SK-N-SH (cell line): ENCODE measurements at regions not wholly inside any gene's neighbourhood (a gene's known extent, or its start where the extent isn't known, plus 50 kb on each side); places are given as distances from the start of the nearest gene placed in this dataset.

Experiments
- CTCF ChIA-PET: fragments of 300-600, 350-600 bp; formaldehyde crosslinking; extraction: SDS; loops from one replicate; lab custom pipeline; 2021; lab: Yijun Ruan, JAX
- POLR2A ChIA-PET: fragments of 350-600 bp; sonication (Branson Sonifier 250); formaldehyde crosslinking; extraction: SDS; loops from one replicate; lab custom pipeline; 2020; ENCODE audit warnings: antibody characterized with exemption, inconsistent platforms; lab: Yijun Ruan, JAX
- DNase-seq: peaks from one replicate; pipeline ENCODE4 v3.0.0; 2012
- H2AFZ ChIP-seq: fragments of 200-600 bp; sonication (generic); 2 replicates; pipeline ENCODE4 v1.8.1; 2016; ENCODE audit warnings: antibody characterized with exemption, mild to moderate bottlenecking, low read depth
- H3F3A ChIP-seq: fragments of 200-600 bp; sonication (generic); replicated peaks from 2 replicates; pipeline ENCODE3; 2016; ENCODE audit warnings: antibody characterized with exemption, mild to moderate bottlenecking; ENCODE audit not compliant: insufficient read depth
- H3K27ac ChIP-seq, 2 experiments: fragments of 200-500 bp in 1 of 2; fragments of 200-600 bp in 1 of 2; sonication (Bioruptor generic) in 1 of 2; sonication (generic), shearing (Covaris generic) in 1 of 2; 2 replicates each; pipeline versions ENCODE4 v1.5.1 to v1.6.1; 2014 to 2016; ENCODE audit warnings: low read depth in 2 of 2, inconsistent platforms in 1 of 2, low read length in 1 of 2, mild to moderate bottlenecking in 1 of 2, mixed read lengths in 1 of 2
- H3K27me3 ChIP-seq: fragments of 200-600 bp; sonication (generic), shearing (Covaris generic); 2 replicates; pipeline ENCODE4 v1.6.1; 2016; ENCODE audit warnings: mixed run types; ENCODE audit not compliant: insufficient read depth
- H3K36me3 ChIP-seq, 2 experiments: fragments of 200-500 bp in 1 of 2; fragments of 200-600 bp in 1 of 2; sonication (Bioruptor generic) in 1 of 2; sonication (generic) in 1 of 2; replicated peaks in 1 of 2; 2 replicates each; pipeline versions ENCODE3 to v1.5.1; 2014 to 2016; ENCODE audit warnings: low read length in 1 of 2, mild to moderate bottlenecking in 1 of 2; ENCODE audit not compliant: insufficient read depth in 2 of 2, control insufficient read depth in 1 of 2
- H3K4me1 ChIP-seq, 2 experiments: fragments of 200-500 bp in 1 of 2; fragments of 200-600 bp in 1 of 2; sonication (Bioruptor generic) in 1 of 2; sonication (generic), shearing (Covaris generic) in 1 of 2; 2 replicates each; pipeline versions ENCODE4 v1.5.1 to v1.6.1; 2014 to 2016; ENCODE audit warnings: low read depth in 1 of 2, low read length in 1 of 2, mixed run types in 1 of 2; ENCODE audit not compliant: insufficient read depth in 2 of 2, control insufficient read depth in 1 of 2
- H3K4me2 ChIP-seq: fragments of 200-600 bp; sonication (generic), shearing (Covaris generic); 2 replicates; pipeline ENCODE4 v1.6.1; 2017; ENCODE audit warnings: mixed run types
- H3K4me3 ChIP-seq, 2 experiments: fragments of 200-500 bp in 1 of 2; fragments of 200-600 bp in 1 of 2; sonication (Bioruptor generic) in 1 of 2; sonication (generic), shearing (Covaris generic) in 1 of 2; 2 replicates each; pipeline versions ENCODE4 v1.5.1 to v1.8.1; 2014 to 2016; ENCODE audit warnings: low read depth in 2 of 2, inconsistent platforms in 1 of 2, low read length in 1 of 2, mild to moderate bottlenecking in 1 of 2, mixed read lengths in 1 of 2, moderate library complexity in 1 of 2
- H3K79me2 ChIP-seq: fragments of 200-600 bp; sonication (generic); 2 replicates; pipeline ENCODE4 v1.8.1; 2017; ENCODE audit warnings: mild to moderate bottlenecking; ENCODE audit not compliant: insufficient read depth
- H3K9ac ChIP-seq: fragments of 200-600 bp; sonication (generic); 2 replicates; pipeline ENCODE4 v1.6.1; 2017; ENCODE audit warnings: mixed run types
- H3K9me2 ChIP-seq: fragments of 200-600 bp; sonication (generic); 2 replicates; pipeline ENCODE4 v1.6.1; 2017; ENCODE audit warnings: mixed run types
- H3K9me3 ChIP-seq: fragments of 200-600 bp; sonication (generic); 2 replicates; pipeline ENCODE4 v1.6.1; 2017; ENCODE audit warnings: mixed run types, mild to moderate bottlenecking, moderate library complexity
- H4K20me1 ChIP-seq: fragments of 200-600 bp; sonication (generic); 2 replicates; pipeline ENCODE4 v1.6.1; 2017; ENCODE audit warnings: mild to moderate bottlenecking, mixed run types; ENCODE audit not compliant: insufficient read depth
- CHD2 ChIP-seq: fragments of 150-350 bp; IDR thresholded peaks from 2 replicates; pipeline ENCODE4 v1.6.1; 2018; ENCODE audit warnings: low read length; ENCODE audit not compliant: partially characterized antibody
- CTCF ChIP-seq: fragments of 200-600 bp; sonication (generic); IDR thresholded peaks from 2 replicates; pipeline ENCODE4 v1.6.1; 2017; ENCODE audit warnings: antibody characterized with exemption, mild to moderate bottlenecking, moderate library complexity
- ELF1 ChIP-seq: IDR thresholded peaks from 2 replicates; pipeline ENCODE4 v1.4.0; 2012
- FOXJ3 ChIP-seq: sonication (generic); formaldehyde crosslinking; IDR thresholded peaks from 2 replicates; pipeline ENCODE4 v1.5.1; 2020; ENCODE audit warnings: mild to moderate bottlenecking, missing genetic modification reagents
- GATA2 ChIP-seq: sonication (generic); formaldehyde crosslinking; IDR thresholded peaks from 2 replicates; pipeline ENCODE4 v1.5.0; 2020; ENCODE audit warnings: mild to moderate bottlenecking, missing genetic modification reagents
- JUND ChIP-seq: IDR thresholded peaks from 2 replicates; pipeline ENCODE4 v1.4.0; 2012
- MAX ChIP-seq: IDR thresholded peaks from 2 replicates; pipeline ENCODE4 v1.4.0; 2012; ENCODE audit warnings: low read depth
- NFIC ChIP-seq: IDR thresholded peaks from 2 replicates; pipeline ENCODE4 v1.4.0; 2012; ENCODE audit warnings: borderline replicate concordance
- POLR2AphosphoS5 ChIP-seq: IDR thresholded peaks from 2 replicates; pipeline ENCODE4 v1.6.1; 2012; ENCODE audit warnings: low read depth, low read length
- RAD21 ChIP-seq: IDR thresholded peaks from 2 replicates; pipeline ENCODE4 v1.6.1; 2012; ENCODE audit warnings: mild to moderate bottlenecking, low read length
- SIN3A ChIP-seq: IDR thresholded peaks from 2 replicates; pipeline ENCODE4 v1.6.1; 2012; ENCODE audit warnings: low read depth, mild to moderate bottlenecking, low read length, moderate library complexity, borderline replicate concordance
- TAF1 ChIP-seq: IDR thresholded peaks from 2 replicates; pipeline ENCODE4 v1.6.1; 2012; ENCODE audit warnings: low read depth, mild to moderate bottlenecking, low read length, moderate library complexity, borderline replicate concordance
- TCF12 ChIP-seq: IDR thresholded peaks from 2 replicates; pipeline ENCODE4 v1.4.0; 2012
- TEAD4 ChIP-seq: IDR thresholded peaks from 2 replicates; pipeline ENCODE4 v1.4.0; 2012; ENCODE audit warnings: mild to moderate bottlenecking, borderline replicate concordance; ENCODE audit not compliant: insufficient read depth
- YY1 ChIP-seq: IDR thresholded peaks from 2 replicates; pipeline ENCODE4 v1.4.0; 2012; ENCODE audit warnings: low read depth, mild to moderate bottlenecking
- ZBTB33 ChIP-seq: IDR thresholded peaks from 2 replicates; pipeline ENCODE4 v1.4.0; 2012; ENCODE audit warnings: low read depth, borderline replicate concordance
- WGBS: methylation state at CpG from one replicate; pipeline ENCODE4 v1.1.6; 2017; ENCODE audit warnings: low lambda C conversion rate; 5-methylcytosine and 5-hydroxymethylcytosine counted together
- TF ChIP-seq, protein P1 (sequence below): fragments of 150-350 bp; IDR thresholded peaks from 2 replicates; pipeline ENCODE4 v1.6.1; 2017; ENCODE audit warnings: antibody characterized with exemption, low read length, low read depth, borderline replicate concordance

GRCh38 chr1:218674280-218674773, 329.2 kb downstream of the TGFB2 start (continued):
- TF ChIP-seq ZBTB33 (no peak), TEAD4 (peak; percentile 43; the same call in 1 of the 2 replicates), JUND (no peak), FOXJ3 (CRISPR knock-in tag) (no peak), SIN3A (no peak)

GRCh38 chr1:218677026-218677425, 331.9 kb downstream of the TGFB2 start:
- Histone ChIP-seq H3K9ac (no peak overlapping the region), H3K4me3 (no peak overlapping the region), H2AFZ (no peak overlapping the region), H3K79me2 (no peaks in the 10 kb centered on the region), H3K9me2 (no peaks in the 10 kb centered on the region), H3K9me3 (no peaks in the 10 kb centered on the region), H3K36me3 (no peaks in the 10 kb centered on the region), H3F3A (no peaks in the 10 kb centered on the region), H3K27me3 (no peaks in the 10 kb centered on the region), H4K20me1 (no peaks in the 10 kb centered on the region), H3K27ac (peak overlapping the region in 1 of 2 experiments; percentile 6; a peak in 1 of 4 replicates), H3K4me2 (no peak overlapping the region), H3K4me1 (peaks cover 0 to 13% of the 10 kb centered on the region in 2 experiments; a peak in 2 of 4 replicates)
- ChIA-PET CTCF (interaction anchor here (0.7 to 1.6 kb wide), 2 partner anchors 17 to 307 kb away, joined by 3 to 4 read pairs; no protein-coding TSS in a partner anchor), POLR2A (interaction anchor here (1.0 kb wide), 1 partner anchor 373 kb away, joined by 3 read pairs; no protein-coding TSS in a partner anchor)
- TF ChIP-seq CTCF: no peak
- DNase-seq: no peak
- WGBS: 79% methylated on average over 7 of the region's 7 CpGs

GRCh38 chr1:218679391-218679790, 334.3 kb downstream of the TGFB2 start:
- 92% methylated on average over 2 of the region's 2 CpGs for WGBS
- Histone ChIP-seq H3K79me2 (no peaks in the 10 kb centered on the region), H3K4me1 (peaks cover 0 to under 1% of the 10 kb centered on the region in 2 experiments; a peak in 2 of 4 replicates), H3K4me2 (no peak overlapping the region), H3K4me3 (no peak overlapping the region), H3K9me2 (no peaks in the 10 kb centered on the region), H2AFZ (no peak overlapping the region), H3K27me3 (no peaks in the 10 kb centered on the region), H4K20me1 (no peaks in the 10 kb centered on the region), H3K27ac (no peak overlapping the region; a peak in 1 of 4 replicates), H3K9me3 (no peaks in the 10 kb centered on the region), H3K36me3 (no peaks in the 10 kb centered on the region), H3F3A (no peaks in the 10 kb centered on the region), H3K9ac (no peak overlapping the region)
- ChIA-PET POLR2A (no interaction called here), CTCF (no interaction called here)
- no peak for DNase-seq
- TF ChIP-seq, protein P1, sequence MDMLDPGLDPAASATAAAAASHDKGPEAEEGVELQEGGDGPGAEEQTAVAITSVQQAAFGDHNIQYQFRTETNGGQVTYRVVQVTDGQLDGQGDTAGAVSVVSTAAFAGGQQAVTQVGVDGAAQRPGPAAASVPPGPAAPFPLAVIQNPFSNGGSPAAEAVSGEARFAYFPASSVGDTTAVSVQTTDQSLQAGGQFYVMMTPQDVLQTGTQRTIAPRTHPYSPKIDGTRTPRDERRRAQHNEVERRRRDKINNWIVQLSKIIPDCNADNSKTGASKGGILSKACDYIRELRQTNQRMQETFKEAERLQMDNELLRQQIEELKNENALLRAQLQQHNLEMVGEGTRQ: no peak
- no peak for TF ChIP-seq GATA2 (CRISPR knock-in tag)
- TF ChIP-seq POLR2AphosphoS5: no peak
- no peak for TF ChIP-seq YY1
- no peak for TF ChIP-seq FOXJ3 (CRISPR knock-in tag)
- no peak for TF ChIP-seq RAD21
- TF ChIP-seq ZBTB33: no peak
- no peak for TF ChIP-seq MAX
- TF ChIP-seq TCF12: no peak
- TF ChIP-seq ELF1: no peak
- TF ChIP-seq NFIC: no peak
- TF ChIP-seq CHD2: no peak
- TF ChIP-seq TAF1: no peak
